ENCODE measurements at regions not wholly inside any gene's neighbourhood (a gene's known extent, or its start where the extent isn't known, plus 50 kb on each side); places are given as distances from the start of the nearest gene placed in this dataset.

DNA sequence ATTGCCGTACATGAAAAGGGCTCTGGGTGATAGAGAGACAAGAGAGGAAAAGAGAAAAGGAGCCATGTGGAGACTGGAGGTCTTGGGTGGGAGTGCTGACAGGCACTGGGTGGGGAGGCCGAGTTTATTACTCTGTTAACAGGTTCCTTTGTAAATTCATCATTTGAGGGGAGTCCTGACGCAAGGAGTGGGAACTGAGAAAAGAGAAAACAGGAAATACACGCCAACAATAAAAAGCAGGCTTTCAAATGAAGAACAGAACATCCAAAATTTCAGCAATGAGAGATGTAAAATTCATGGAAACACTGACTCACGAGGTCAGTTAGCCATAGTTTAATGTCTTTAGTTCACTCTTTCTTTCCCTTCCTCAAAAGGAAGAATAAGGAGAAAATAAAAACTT lies 342.8 kb downstream of the TMEM167A start:
- TF ChIP-seq POLR2A (IDR thresholded peaks at IDR 0.05; ENCODE audit: low read depth, low read length), result no peak
- TF ChIP-seq POLR2AphosphoS5 (IDR thresholded peaks at IDR 0.05; ENCODE audit: low read depth, low read length), result no peak
- TF ChIP-seq POU2F2 (IDR thresholded peaks at IDR 0.05; ENCODE audit: low read depth, low read length), result no peak
- no peak for TF ChIP-seq TAF1 (IDR thresholded peaks at IDR 0.05; ENCODE audit: low read depth, low read length)
- no peak for TF ChIP-seq PAX5 (IDR thresholded peaks at IDR 0.05; ENCODE audit: insufficient read depth, low read length, severe bottlenecking)
- TF ChIP-seq SPI1 (IDR thresholded peaks at IDR 0.05; ENCODE audit: low read depth, low read length), result no peak
